ENCODE measurements at regions not wholly inside any gene's neighbourhood (a gene's known extent, or its start where the extent isn't known, plus 50 kb on each side); places are given as distances from the start of the nearest gene placed in this dataset.

GRCh38 chr11:71169313-71169712 is 83.1 kb downstream of the SHANK2 start:
- TF ChIP-seq POLR2A (IDR thresholded peaks at IDR 0.05) (no peak), CTCF (IDR thresholded peaks at IDR 0.05) (no peak)

Data from adrenal gland (tissue), 5 donors.